ENCODE measurements at regions not wholly inside any gene's neighbourhood (a gene's known extent, or its start where the extent isn't known, plus 50 kb on each side); places are given as distances from the start of the nearest gene placed in this dataset.
"Not testable (repeated sequence)": the region's sequence is repeated elsewhere in the genome, so short reads cannot be mapped to it uniquely, and the experiment has no call there.

DNA sequence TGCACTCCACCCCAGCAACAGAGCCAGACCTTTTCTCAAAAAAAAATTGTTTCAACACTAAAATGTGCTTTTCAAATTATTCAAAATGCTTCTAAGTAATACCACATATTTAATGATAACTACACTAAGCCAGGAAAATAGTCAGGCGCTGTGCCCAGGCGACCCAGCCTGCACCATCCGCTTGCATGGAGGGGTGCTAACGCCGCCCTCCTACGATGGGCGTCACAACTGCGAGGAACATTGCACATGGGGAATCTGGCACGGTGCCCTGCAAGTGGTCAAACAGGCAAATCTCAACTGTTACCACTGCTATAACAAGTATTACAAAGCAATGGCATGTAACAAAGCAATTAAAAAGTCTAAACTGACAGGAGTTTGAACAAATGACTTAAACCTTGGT is 131.7 kb upstream of the PTPN20 start:
- TF ChIP-seq, protein P1, sequence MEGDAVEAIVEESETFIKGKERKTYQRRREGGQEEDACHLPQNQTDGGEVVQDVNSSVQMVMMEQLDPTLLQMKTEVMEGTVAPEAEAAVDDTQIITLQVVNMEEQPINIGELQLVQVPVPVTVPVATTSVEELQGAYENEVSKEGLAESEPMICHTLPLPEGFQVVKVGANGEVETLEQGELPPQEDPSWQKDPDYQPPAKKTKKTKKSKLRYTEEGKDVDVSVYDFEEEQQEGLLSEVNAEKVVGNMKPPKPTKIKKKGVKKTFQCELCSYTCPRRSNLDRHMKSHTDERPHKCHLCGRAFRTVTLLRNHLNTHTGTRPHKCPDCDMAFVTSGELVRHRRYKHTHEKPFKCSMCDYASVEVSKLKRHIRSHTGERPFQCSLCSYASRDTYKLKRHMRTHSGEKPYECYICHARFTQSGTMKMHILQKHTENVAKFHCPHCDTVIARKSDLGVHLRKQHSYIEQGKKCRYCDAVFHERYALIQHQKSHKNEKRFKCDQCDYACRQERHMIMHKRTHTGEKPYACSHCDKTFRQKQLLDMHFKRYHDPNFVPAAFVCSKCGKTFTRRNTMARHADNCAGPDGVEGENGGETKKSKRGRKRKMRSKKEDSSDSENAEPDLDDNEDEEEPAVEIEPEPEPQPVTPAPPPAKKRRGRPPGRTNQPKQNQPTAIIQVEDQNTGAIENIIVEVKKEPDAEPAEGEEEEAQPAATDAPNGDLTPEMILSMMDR (IDR thresholded peaks at IDR 0.05), result not testable (repeated sequence)
- TF ChIP-seq POLR2A, POLR2AphosphoS5, EP300 (IDR thresholded peaks at IDR 0.05): not testable (repeated sequence)
